ENCODE measurements at regions not wholly inside any gene's neighbourhood (a gene's known extent, or its start where the extent isn't known, plus 50 kb on each side); places are given as distances from the start of the nearest gene placed in this dataset.

GRCh38 chr5:133854554-133854953 is 113.9 kb downstream of the C5orf15 start:
- no peak for DNase-seq (ENCODE audit: low spot score)

GRCh38 chr5:133853646-133854365 is 114.6 kb downstream of the C5orf15 start:
- no peak for DNase-seq (ENCODE audit: low spot score)

DNA sequence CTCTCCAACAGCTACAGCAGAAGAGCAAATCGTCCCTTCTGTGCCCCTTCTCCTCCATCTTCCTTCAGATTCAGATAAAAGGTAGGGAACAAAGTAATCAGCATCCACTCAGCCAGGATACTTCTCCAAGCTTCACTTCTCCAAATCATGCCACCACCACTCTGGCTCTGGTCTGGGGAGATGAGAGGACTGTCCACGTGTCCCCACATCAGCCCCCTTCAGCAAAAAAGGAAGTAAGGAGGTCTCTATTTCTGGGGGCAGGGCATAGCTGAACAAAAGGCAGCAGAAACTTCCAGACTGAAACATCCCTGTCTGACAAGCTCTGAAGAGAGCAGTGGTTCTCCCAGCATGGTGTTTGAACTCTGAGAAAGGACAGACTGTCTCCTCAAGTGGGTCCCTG is 116.9 kb downstream of the C5orf15 start:
- peak; percentile 45 for DNase-seq (ENCODE audit: low spot score)

DNA sequence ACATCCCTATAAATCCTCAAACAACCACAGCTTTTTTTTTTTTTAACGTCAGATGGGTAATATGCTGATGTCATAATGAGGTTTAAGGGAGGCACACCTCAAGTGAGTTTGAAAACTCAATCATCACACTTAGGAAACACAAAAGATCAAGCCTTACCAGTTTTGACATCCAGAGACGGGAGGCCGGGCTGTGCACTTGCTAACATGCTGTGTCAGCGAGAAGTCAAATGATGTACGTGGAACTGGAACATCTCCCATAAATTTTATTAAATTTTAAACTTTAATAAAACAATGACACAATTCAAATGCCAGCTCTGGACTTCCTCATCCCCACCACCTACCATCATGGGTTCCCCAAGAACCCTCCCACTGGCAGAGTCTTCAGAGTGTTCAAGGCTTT is 117.6 kb downstream of the C5orf15 start:
- no peak for DNase-seq (ENCODE audit: low spot score)

DNA sequence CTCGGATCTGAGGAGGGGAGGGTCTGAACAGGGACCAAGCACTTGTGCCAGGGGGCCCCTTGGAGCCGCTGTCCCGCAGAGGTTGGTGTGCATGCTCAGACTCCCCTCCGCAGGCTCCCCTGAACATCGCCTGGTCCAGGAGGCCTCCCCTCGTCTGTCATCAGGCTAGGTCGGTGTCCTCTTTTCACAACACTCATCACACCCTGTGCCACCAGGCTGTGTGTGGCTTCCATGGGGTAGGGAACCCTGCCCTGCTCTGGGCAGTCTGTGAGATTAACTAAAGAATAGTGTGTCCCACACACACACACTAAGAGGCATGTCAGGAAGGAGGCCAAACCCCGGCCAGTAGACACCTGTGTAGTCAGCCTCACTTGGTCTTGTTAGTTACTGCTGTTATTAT is 119.3 kb downstream of the C5orf15 start:
- no peak for DNase-seq (ENCODE audit: low spot score)

DNA sequence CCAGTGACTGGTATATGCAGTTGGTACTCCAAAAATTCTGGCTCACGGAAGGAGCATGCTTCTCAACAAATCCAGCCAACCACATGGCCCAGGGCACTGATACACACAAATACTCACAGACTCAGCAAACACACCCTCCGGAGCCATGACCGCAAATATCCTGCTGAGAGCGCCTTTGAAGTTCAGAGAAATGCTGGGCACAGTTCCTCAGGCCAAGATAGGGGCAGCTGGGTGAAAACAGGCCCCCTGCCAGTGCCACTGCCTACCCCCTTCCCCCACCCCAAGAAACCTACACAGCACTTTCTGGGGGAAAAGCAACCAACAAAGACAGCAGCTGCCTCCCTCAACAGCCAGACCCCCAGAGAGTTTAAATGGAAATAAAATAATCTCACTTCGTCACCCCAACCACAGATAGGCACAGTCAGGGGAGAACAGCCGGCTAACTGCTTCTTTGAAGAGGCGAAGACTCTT is 120.0 kb downstream of the C5orf15 start:
- no peak for DNase-seq (ENCODE audit: low spot score)

DNA sequence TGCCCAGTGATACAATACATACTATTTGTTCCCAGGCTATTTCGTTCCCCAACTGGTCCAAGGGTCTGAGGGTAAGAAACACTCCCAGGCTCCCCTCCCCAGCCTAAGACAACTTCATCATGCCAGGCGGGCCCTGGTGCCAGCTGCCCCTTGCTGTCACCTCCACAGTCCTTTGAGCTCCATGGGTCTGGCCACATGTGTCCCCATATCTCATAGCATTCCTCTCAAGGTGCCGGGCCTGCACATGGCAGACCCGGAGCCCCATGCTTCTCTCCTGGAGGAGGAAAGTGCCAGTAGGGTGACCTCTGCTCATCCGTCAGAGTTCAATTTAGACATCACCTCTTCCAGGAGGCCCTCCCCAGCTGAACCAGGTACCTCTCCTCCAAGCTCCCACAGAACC is 120.5 kb downstream of the C5orf15 start:
- DNase-seq (ENCODE audit: low spot score), result no peak

GRCh38 chr5:133847301-133847700 is 121.1 kb downstream of the C5orf15 start:
- no peak for DNase-seq (ENCODE audit: low spot score)

DNA sequence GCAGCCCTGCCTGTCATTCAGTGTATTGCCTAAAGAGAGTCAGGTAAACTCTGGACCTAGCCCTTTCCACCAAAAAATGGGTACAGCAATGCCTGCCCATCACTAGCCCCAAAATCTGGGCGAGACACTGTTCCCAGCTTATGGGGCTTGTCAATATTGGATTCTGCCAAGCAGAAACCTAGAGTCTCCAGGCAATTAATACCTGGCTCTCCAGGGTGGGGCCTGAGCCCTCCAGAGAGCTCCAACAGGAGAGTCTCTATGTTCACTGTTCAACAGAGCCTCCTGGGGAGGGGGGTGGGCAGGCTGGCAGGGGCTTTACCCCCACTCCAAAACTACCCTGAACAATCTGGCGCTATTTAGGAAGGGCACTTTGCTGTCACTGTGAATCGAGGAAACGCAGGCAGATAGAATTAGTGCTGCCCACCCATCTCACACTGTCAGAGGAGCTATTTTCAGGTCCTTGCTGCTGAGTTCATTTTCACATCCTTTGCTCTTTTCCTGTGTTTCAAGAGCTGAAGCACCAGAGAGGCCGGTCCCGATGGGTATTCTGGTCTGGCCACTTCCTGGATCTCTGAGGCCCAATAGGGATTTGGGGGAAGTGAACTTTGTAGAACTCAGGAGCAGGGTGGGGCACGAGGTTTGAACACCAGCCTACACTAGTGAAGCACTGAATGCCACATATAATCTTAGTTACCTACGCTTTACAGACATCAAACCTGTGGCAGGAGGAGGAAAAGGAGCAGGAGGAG is 121.8 kb downstream of the C5orf15 start:
- peak; percentile 46 for DNase-seq (ENCODE audit: low spot score)

GRCh38 chr5:133845271-133845670 is 123.2 kb downstream of the C5orf15 start:
- no peak for DNase-seq (ENCODE audit: low spot score)

DNA sequence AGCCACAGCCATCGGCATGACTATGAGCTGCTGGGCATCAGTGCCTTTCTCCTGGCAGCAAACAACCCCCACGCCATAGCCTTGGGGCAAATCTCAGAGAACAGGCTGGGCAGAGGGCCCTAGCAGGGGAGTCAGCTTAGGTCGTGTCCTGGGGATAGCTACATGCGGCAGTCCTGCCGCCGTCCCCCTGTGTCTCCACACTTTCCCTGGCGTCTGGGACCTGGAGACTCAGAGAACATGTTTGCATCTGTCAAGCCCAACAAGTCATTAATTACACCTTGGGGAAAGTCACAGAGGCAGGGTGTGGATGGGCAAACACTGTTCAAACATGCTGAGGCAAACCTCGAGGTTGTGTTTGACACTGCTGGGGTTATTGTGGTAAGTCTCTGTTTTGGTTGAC is 123.6 kb downstream of the C5orf15 start:
- DNase-seq (ENCODE audit: low spot score), result no peak

GRCh38 chr5:133843911-133844310 is 124.5 kb downstream of the C5orf15 start:
- no peak for DNase-seq (ENCODE audit: low spot score)

DNA sequence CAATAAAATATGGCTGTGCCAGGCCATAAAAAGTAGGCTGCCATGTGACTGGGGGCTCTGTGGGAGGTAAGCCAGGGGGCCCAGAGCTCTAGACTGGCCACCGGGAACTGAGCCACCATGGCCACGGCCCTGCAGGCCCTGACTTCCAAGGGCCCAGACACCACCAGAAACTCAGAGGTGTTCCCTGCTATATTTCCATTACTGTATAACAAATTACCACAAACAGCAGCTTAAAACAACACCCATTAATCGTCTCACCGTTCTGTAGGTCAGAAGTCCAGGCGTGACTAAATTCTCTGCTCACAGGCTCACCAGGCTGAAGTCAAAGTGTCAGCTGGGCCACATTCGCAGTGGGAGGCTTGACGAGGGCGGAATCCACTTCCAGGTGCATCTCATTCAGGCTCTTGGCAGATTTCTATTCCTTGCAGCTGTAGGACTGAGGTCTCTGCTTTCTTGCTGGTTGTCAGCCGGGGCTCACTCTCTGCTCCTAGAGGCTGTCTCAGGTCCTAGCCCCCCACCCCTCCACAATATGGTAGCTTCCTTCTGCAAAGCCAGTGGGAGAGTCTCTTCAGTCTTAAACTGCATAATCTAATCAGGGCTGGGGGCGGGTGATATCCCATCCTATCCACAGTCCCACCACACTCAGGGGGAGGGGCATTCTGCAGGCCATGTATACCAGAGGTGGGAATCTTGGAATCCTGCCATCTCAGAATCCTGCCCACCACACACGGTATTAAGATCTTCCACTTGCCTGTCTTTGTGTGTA is 125.4 kb downstream of the C5orf15 start:
- DNase-seq (ENCODE audit: low spot score), result no peak

DNA sequence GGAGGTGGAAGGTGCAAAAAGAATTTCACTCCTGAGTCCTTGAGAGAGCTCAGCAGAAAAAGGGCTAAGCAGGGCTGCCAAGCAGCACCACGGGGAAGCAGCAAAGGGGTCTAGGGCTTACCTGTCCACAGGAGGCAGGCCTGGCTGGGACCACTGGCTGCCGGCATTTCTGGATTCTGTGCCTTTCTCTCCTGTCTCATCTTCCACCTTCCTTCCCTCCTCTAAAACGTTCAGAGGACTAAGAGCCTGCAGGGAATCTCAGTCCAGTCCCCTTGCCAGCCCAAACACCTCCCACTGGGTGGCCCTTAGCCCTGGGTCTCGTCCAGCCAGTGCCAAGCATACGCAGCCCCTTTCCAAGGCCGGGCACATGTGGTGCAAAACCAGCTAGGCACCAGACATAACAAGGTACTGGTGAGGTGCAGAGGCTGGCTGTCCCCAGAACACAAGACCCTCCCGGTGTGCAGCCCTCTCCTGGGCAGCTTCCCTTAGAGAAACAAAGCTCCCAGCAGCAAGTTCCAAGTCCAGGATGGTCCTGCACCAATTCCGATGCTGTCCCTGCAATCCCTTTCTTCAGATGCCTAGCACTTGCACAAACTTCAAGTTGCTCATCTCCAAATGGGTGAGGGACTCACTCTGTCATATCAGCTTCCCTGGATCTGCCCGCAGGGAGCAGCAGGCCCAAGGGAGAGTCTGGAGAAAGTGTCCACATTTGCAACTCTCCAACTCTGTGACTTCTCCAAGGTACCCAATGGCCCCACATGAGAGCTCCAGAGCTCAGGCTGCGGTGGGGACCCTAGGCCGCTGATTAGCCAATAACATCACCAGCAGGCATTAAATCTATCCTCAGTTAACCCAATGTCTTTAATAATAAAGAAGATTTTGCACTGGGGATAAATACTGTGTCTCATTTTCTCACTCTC is 126.3 kb downstream of the C5orf15 start:
- no peak for DNase-seq (ENCODE audit: low spot score)

DNA sequence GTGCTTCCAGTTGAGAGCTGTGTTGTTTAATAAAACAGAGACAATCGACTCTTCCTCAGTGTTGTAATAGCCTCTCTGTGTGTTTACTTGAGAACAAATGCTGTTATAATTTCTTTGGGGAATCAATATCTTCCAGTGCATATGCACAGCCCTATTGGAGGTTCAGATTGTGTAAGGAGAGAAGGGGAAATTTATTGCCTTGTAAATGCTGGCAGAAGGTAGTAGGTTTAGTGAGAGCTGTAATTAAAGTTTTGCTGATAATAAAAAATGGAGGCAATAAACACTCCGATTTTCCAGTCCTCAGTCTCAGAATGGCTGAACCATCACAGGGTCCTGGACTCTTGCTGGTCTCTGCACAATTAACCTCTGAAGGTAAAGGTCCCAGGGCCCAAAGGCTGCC is 128.3 kb downstream of the C5orf15 start:
- no peak for DNase-seq (ENCODE audit: low spot score)

DNA sequence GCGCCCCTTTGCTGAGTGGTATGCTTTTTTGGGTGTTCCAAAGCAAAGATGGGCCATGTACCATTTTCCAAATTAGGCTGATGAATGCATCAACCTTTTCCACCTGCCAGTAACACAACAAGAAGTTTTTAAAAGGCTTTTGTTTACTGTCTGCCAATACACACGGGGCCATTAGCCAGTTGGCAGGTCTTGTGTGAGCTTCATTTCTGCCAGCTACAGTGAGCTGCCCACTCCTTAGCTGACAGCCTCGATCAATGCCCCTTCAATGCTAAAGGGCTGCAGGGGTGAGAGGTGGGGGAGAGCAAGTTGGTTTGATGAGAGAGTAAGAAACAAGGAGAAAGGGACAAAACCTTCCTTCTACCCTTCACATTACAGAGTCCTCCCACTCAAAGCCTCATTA is 128.7 kb downstream of the C5orf15 start:
- DNase-seq (ENCODE audit: low spot score), result no peak

DNA sequence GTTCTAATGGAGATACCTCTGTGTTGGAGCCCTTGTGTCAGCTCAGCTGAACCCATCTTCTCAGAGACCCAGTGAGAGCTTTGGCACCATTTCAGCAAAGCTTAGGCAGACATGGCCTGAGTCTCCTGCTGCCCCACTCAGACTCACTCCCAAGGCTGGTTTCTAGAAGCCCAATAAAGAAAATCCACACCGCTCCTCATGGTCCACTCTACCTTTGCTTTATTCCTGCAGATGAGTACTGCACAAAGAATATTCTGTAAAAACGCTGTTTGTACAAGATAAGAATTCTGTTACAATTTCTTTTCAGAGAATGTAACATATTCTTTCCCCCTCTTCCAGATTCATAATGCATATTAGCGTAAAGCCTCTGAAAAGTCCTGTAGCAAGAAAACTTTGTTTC is 129.3 kb downstream of the C5orf15 start:
- no peak for DNase-seq (ENCODE audit: low spot score)

DNA sequence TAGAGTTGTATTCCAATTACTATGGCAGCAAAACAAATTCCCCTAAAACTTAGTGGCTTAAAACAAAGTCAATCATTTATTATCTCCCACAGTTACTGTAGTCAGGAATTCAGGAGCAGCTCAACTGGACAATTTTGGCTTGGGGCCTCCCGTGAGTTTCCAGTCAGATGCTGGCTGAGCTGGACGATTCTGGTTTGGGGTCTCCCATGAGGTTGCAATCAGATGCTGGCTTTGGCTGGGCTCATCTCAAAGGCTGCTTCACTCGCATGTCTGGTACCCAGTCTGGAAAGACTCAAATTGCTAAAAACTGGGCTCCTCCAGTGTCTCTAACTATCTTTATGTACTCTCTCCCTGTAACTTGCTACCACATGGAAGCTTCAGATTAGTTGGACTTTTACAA is 130.1 kb downstream of the C5orf15 start:
- no peak for DNase-seq (ENCODE audit: low spot score)

- DNase-seq (ENCODE audit: low spot score), result no peak
Measured at GRCh38 chr5:133831491-133832224, 136.8 kb downstream of the C5orf15 start.

DNA sequence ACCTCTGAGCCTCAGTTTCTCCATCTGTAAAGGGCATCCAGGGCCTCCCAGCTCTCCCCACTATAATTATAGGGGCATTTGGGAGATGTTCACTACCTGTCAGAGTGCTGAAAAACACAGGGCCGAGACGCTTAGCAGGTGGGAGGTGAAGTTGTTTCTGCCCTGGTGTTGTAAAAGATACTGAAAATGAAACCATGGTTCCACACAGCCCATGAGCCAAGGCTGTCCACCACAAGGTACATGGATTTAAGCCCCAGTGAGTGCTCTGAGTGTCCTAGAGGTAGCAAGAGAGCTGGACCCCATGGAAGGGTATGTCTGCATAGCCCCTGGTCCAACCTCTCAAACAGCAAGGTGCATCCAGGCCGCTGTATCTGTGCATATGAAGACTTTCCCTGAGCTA is 137.5 kb downstream of the C5orf15 start:
- no peak for DNase-seq (ENCODE audit: low spot score)

GRCh38 chr5:133830281-133830680 is 138.1 kb downstream of the C5orf15 start:
- DNase-seq (ENCODE audit: low spot score), result no peak

Data from pons (tissue), 1 donor.